ENCODE measurements at regions not wholly inside any gene's neighbourhood (a gene's known extent, or its start where the extent isn't known, plus 50 kb on each side); places are given as distances from the start of the nearest gene placed in this dataset.

DNA sequence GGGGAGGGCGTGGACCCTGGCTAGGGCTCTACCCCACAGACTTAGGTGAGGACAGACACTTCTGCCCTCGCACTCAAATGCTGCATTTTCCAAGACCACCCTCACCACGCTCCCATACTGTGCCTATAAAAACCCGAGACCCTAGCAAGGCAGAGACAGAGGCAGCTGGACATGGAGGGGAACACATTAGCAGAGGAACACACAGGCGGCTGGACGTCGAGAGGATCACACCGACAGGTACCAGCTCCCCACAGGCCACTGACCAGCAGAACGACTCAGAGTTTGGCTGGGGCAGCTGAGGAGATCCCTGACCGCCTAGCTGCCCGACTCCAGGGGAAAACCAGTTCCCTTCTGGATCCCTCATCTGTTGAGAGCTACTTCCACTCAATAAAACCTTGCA lies 338.2 kb upstream of the SMIM30 start:
- DNase-seq = no peak

DNA sequence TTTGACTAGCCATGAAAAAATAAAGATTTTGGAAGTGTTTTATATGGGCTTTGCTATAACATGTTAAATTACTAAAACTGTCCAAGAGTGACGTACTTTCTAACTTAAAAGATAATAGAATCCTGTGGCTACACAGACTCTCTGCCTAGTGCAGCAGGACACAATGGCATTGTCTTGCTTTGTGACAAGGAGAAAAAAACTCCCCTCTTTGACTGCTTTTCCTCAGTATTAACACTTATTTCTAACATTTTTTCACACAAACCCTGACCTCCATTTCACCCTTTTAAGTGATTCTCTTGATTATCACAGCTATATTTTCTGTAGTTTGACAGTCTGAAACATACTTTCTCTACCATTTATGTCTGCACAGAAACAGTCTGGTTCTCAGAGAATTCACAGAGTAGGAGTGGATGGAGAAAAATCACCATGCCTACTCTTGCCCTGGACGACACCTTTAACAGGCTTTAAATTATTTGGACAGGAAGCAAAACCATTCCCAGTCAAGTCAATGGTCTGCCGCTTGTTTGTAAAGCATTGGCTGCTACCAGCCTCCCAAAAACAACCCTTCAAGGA lies 336.3 kb upstream of the SMIM30 start:
- DNase-seq = no peak

DNA sequence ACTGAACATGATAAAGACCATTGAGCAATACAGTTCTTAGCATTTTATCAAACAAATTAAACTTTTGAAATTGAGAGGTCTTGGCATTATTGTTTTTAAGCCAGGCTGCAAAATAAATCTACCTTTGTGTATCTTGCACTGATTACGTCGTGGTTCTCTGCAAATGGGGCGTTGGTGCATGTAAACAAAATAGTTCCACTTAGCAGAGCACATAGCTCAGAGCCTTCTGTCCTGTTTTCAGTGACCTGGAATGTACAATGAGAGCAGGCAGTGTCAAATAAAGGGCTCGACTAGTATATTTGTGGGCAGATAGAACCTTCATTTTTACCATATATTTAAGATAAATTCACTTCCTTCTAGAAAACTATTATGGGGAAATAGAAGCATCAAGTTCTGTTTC lies 333.9 kb upstream of the SMIM30 start:
- DNase-seq = no peak

DNA sequence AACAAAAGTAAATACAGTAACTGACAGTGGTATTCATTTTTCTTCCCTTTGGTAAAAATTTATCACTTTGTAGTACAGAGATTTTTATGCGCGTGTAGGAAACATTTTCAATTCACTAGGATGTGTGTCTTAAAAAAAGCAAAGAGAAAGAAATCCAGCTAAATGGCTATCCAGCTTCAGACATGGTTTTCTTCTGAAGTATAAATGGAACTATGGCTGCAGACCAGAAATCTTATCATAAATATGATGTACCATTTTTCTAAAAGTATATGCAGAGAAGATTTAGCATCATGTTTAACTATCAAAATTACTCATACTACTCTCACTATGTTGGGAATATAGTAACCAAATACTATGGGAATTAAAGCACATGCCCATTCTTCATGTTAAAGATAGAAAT lies 328.4 kb upstream of the SMIM30 start:
- DNase-seq = no peak

DNA sequence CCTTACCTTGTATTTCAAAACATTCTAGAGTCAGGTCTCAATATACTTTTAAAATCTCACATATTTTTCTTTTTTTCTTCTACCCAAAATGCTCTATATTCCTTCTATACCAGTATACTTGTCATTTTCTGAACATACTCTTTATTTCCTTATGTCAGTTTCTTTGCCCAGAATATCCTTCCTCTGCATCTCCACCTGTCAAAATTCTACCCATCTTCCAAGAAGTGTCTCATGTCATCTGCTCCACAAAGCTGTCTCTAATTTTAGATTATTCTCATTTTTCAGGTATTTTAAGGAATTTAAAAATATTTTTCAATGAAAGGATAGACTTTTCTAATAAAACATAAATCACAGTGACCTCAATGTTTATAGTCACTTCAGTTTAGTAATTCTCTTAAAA lies 328.0 kb upstream of the SMIM30 start:
- DNase-seq = no peak

DNA sequence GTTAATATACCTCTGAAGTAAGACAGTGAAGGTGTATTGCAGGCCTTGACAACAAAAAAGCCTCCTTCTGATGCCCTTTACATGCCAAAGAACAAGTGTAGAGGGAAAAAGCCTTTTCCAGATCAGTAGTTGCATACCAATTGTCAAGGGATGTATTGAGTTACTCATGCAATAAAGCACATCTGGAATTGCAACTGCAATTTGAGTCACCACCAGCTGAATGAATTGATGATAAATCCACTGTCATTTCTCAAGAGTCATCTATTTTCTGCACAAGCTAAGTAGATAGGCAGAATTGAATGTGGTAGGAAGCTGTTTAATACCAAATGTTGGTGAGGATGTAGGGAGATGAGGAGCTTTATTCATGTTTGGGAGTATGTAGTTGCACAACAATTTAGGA lies 325.9 kb upstream of the SMIM30 start:
- DNase-seq = no peak

DNA sequence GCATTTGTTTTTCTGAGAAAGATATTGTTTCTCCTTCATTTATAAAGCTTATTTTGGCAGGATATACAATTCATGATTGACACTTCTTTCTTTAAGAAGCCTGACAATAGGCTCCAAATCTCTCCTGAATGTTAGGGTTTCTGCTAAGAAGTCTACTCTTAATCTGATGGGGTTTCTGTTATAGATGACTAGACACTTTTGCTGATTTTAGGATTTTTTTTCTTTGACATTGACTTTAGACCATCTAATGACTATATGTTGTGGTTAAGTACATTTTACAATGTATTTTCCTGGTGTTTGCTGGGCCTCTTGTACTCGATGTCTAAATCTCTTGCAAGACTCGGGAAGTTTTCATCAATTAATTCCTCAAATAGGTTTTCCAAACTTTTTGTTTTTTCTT lies 321.8 kb upstream of the SMIM30 start:
- DNase-seq = no peak

DNA sequence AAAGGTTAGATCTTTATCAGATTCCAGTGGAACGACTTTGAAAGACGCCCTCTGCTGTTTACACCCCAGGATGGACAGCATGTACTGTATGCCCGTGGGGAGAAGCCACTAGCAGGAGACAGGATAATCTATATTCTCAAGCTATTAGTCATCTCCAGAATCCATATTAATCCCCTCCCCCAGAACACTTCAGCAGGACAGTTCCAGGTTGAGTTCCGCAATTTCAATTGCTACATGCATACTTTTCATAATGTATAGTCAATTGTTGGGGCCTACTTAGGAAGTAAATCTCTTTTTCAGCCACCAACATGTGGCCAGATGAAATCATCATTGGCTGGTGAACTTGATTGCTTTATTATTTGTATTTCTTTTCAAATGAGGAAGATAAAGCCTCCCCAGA lies 313.1 kb upstream of the SMIM30 start:
- DNase-seq = no peak

DNA sequence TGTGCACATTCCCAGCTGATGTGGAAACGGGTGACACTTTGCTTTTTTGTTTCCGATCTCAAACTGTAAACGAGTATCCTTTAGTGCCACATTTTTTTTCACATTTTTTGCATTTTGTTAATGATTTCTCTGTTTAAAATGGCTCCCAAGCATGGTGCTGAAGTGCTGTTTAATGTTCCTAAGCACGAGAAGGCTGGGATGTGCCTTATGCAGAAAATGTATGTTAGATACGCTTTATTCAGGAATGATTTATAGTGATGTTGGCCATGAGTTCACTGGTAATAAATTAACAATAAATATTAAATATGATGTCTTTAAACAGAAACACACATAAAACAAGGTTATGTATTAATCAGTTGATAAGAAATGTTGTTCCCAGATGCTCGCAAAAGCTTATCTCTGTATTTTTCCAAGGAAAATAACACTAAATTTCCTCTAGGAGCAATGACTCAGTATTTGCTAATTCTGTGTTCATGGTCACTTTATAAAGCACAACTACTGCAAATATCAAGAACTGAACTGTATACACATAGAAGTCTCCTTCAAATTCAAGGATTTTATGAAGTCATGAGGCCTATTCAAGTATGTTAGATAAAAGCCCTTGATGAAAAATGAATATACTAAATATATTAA lies 305.9 kb upstream of the SMIM30 start:
- no peak for DNase-seq

DNA sequence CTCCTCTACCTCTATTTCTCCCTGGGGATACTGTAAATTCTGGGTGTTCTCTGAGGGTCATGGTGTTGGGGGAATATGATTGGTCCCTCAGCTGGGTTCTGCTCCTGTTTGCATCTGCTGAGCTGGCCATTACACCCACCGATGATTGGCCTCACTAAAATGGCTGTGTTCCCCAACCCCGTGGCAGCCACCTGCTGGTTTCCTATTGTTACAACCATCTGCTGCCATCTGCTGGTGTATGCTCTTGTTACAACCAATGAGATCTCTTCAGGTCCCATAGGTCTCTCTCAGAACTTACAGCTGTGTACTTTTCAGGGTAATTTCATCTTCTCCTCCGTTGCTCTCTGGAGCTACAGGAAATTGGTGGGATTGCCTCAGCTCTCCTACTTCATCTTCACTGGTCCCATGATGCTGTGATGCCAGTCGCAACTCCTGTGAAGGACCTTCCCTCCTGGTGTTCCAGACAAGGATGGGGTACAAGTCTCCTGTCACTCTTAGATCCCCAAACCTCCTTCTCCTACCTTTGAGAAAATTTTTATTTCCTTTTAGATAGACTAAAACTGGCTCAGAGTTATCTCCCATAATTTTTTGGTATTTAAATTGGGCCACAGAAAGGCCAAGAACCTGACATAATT lies 303.5 kb upstream of the SMIM30 start:
- peak; percentile 54 for DNase-seq

DNA sequence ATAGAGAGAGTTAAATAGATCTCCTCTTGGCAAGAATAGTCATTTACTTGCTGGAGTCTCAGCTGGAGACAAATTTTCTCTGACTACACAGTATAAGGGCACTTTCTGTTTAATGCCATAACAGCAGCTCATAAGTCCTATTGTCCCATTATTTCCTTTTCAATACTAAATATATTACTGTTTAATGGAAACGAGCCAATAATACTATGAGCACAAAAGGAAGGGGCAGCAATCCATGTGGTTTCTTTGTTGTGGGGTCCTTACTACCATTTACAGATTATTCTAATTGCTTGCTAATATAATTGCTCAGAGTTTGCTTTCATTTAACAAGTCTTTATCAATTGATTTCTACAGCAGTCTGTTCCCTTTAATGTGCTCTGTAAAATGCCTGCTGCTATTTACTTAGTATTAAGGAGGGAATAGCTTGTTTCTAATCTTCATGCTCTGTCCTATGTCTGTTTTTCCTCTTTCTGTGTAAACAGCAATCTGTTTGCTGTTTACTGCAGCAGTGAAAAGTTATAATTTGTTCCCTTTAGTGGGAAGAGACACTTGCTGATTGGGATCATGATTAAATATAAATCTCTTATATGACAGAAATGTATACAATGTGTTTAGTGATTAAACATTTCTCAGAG lies 296.2 kb upstream of the SMIM30 start:
- DNase-seq = no peak

DNA sequence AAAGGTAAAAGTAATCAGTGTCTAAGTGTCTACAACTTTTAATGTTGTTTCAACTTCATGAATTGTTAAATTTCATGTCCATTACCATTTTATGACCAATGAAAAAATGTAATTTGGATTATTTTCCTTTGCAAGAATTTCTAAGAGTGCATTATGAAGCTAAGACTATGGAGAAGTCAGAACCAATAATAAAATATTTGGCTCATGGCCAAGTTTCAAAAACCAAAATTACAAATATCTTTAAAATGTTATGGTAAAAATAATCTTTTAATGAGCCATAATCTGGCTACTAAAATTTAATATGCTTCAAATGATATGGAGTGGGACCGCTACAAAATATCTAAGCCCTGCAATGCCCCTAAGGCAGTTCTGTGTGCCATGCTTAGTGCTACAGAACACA lies 294.1 kb upstream of the SMIM30 start:
- no peak for DNase-seq

DNA sequence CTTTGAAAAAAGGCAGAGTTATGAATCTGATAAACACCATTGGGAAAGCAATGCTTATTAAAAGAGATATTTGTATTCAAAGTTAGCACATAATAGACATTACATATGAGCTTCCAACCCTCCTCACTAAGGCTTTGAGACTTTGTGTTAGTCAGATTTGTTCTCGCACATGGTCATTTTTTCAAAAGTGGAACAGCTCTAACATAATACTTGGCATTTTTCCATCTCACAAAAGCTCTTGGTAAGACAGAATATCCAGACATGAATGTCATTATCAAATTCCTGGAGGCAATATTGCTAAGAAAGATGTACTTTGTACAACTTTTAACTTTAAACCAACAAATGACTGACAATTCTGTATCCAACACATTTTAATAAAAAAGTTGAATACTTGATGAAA lies 292.4 kb upstream of the SMIM30 start:
- no peak for DNase-seq

DNA sequence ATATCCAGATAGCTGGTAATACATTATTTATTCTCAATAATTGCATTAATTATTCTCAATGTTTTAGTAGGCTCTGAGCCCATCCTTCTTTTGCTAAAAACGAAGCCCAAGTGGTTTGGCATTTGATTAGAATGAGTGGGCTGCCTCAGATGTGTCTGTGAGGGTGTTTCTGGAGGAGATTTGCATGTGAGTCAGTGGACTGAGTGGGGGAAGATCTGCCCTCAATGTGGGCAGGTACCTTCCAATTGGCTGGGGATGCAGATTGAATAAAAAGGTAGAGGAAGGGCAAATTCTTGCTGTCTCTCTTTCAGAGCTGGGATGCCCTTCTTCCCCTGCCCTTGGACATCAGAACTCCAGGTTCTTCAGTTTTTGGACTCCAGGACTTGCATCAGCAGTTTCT lies 290.6 kb upstream of the SMIM30 start:
- DNase-seq = no peak

DNA sequence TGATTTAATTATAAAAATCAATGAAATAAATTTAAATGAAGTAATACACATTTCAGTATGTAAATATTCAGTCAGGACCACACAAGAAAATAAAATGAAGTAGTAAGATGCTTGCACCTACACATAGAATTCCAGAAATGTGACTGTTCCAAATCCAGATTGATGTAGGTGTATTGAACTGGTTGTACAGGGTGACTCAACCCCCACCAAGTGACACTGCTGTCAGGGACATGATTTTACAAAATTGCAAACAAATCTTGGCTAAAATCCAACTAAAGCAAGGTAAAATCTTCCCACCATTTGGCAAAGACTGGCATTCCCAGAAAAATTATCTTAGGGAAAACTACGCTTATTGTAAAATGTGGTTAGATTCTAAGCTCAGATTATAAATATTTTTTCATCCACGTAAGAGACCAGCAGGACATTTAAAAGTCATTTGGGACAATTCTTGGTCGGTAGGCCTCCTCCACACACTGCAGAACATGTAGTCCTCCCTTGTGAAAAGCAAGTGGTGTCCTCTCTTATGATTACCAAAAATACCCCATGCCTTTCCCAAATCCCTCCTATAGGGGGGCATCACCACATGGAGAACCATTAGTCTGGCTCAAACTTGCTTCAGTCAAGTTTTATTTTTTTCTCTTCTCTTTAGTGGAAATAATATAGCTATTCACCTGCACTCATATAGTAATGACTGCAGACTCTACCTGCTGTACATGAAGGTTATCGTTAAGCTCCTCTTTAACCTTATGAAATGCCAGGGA lies 287.1 kb upstream of the SMIM30 start:
- DNase-seq = no peak

DNA sequence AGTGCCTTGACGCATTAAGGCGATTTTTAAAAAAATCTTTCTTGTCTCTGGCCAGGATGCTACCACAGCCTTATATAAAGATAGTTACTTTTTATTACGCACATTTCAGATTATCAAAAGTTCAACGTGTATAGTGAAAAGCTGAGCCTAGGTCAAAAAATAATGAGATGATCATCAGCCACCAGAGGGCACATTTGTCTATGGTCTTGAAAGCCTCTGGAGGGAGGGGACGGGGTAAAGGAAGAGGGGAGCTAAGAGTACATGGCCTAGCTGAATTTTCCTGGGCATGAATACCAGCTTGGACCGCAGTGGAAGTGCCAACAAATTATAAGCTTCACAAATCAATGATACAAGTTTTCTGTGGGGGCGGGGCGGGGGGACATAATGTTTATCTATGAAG lies 285.9 kb upstream of the SMIM30 start:
- no peak for DNase-seq

DNA sequence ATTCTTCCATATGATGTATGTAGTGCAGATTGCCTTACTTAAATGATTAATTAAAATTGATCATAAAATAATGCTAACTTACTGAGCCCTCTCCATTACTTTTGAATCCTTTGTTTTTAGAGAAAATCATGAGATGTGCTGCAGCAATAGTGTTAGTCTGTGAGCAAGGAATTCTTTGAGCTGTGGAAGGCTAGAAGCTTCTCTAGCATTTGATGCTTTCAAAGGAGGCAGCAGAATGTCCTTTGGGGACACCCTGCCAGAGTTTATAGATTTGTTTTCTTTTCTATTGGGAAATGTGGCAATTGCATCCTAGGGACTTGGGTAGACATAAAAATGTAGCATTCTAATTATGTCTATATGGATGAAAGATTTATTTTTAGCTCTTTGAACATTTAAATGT lies 284.1 kb upstream of the SMIM30 start:
- DNase-seq = no peak

DNA sequence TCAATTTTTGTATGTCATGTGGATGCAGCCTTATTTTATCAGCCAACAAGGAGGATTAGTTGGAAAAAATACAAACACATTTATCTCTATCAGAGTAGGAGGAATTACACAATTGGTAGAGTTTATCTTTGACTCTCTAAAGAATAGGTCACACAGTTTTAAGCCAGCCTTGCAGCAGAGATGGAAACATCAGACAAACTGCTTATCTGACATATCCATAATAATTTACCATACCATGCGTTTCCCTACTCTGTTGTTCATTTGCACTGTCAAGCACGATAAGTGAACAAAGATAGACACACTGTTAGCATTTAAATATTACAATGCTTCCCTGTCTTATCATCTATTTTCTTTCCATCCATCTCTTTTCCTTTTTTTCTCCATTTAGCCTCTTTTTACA lies 283.7 kb upstream of the SMIM30 start:
- no peak for DNase-seq

DNA sequence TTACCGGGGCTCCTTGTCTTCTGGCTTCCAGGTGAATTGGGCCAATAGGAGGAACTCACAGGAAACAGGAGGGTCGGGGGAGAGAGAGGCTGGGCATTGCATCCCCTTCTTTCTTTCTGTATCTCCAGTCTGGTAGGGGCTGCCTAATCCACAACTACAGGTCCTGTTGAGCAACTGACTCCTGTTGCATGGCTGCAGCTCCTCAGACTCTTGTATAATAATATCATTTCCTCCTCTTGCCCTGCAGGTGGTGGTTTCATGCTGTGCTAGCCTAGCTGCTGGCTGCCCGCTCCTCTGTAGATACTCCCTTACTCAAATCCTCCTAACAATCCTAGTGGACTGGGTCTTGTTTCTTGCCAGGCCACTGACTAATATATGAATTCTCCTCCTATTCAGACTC lies 276.5 kb upstream of the SMIM30 start:
- DNase-seq = no peak

DNA sequence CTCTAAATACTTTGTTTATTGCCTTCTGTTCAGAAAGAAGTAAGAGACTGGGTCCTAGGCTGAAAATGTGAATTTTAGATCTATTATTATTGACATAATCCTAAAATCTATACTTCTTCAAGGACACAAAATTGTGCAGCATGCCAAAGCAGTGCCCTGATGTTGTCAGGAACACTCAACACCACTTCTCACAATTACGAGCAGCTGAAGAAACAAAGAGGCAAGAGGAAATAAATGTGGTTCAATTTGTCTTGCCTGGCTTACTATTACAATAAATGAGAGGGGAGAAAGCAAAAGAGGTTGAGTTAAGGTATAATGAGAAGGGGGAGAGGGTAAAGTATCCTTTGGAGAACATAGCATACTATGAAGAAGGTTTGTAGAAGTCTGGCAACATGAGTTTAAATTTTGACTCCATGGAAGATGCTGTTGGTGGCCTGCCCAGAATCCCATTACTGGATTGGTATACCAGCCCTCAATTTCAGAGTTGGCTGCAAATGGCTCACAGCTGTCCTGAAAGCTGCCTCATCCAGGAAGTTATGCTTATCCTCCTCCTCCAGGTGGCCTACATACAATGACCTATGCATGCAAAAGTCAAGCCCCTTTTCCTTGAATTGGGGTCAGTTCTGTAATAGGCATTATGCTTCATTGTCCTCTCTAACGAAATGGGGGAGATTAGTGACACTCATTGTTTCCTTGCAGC lies 274.6 kb upstream of the SMIM30 start:
- DNase-seq = no peak

DNA sequence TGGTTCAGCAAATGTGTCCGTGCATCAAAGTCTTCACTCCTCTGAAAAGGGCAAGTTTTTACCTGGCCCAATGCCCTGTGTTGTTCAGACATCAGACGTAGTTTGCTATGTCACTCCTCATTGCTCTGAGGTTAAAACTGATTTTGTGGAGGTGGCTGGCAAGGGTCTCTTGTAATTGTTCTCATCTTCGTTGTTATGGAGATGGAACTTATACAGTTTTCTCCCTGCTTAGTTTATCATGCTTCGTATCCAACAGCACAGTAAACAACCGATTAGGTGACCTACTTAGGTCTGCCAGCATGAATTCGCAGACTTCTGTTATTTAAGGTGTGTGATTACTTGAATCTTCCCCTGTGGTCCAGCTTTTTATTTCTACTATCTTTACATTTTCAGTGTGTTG lies 274.1 kb upstream of the SMIM30 start:
- DNase-seq = no peak

DNA sequence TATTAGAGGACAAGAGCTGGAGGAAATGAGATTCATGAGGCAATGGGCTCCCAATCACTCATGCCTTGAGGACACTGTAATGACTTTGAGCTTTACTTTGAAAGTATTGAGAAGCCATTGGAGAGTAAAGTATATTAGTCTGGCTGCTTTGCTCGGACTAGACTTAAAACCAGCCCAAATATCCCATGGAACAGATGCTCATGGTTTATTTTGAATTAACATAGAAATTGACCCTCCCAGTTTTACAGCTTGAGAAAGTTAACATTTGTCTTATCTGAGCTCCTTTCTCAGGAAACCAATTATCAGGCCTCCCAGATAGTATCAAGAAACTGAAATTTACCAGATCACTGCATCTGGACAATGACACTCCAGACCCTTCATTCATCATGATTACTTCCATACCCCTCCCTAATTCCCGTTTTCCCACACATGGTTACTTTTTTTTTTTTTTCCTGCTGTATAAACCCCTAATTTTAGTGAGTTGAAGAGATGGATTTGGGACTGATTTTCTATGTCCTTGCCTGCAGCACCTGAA lies 270.8 kb upstream of the SMIM30 start:
- no peak for DNase-seq
